Small intestine (tissue), 7 donors: ENCODE measurements at regions not wholly inside any gene's neighbourhood (a gene's known extent, or its start where the extent isn't known, plus 50 kb on each side); places are given as distances from the start of the nearest gene placed in this dataset.

Experiments used
- DNase-seq, 2 donors: peaks; one replicate each; pipeline versions ENCODE4 v3.0.0 to v3.0.0-alpha.2; 2013
- FAIRE-seq: peaks from 2 replicates; lab custom pipeline; 2012; peaks lifted over from hg19 to GRCh38; lab: Jason Lieb, UNC
- H3K27ac ChIP-seq, 3 donors: one replicate each; pipeline ENCODE4 v1.5.1; 2013; ENCODE audit warnings: low read length in 2 of 3, mild to moderate bottlenecking in 2 of 3, control low read depth in 1 of 3, inconsistent platforms in 1 of 3, low read depth in 1 of 3, moderate library complexity in 1 of 3
- H3K27me3 ChIP-seq, 3 donors: one replicate each; pipeline ENCODE4 v1.6.1; 2013; ENCODE audit warnings: low read length in 3 of 3, inconsistent platforms in 1 of 3; ENCODE audit not compliant: control insufficient read depth in 3 of 3, insufficient read depth in 3 of 3
- H3K36me3 ChIP-seq, 3 donors: one replicate each; pipeline ENCODE4 v1.6.1; 2013; ENCODE audit warnings: low read length in 3 of 3, inconsistent platforms in 1 of 3, low read depth in 1 of 3, mild to moderate bottlenecking in 1 of 3, moderate library complexity in 1 of 3; ENCODE audit not compliant: control insufficient read depth in 3 of 3, insufficient read depth in 2 of 3
- H3K4me1 ChIP-seq, 3 donors: one replicate each; pipeline ENCODE4 v1.6.1; 2013; ENCODE audit warnings: low read length in 2 of 3, inconsistent platforms in 1 of 3, low read depth in 1 of 3, mild to moderate bottlenecking in 1 of 3, moderate library complexity in 1 of 3; ENCODE audit not compliant: control insufficient read depth in 3 of 3, insufficient read depth in 2 of 3
- H3K4me3 ChIP-seq, 3 donors: one replicate each; pipeline ENCODE4 v1.5.1; 2013; ENCODE audit warnings: low read length in 3 of 3, control low read depth in 1 of 3, inconsistent platforms in 1 of 3, low read depth in 1 of 3, mild to moderate bottlenecking in 1 of 3, moderate library complexity in 1 of 3
- H3K9me3 ChIP-seq, 2 donors: one replicate each; pipeline ENCODE4 v1.6.1; 2013; ENCODE audit warnings: low read depth in 1 of 2, low read length in 1 of 2; ENCODE audit not compliant: control insufficient read depth in 2 of 2, insufficient read depth in 1 of 2
- WGBS, 3 donors: extraction: QIAGEN DNeasy Blood & Tissue Kit; methylation state at CpG; one replicate each; pipeline ENCODE4 v1.1.7; 2013; 5-methylcytosine and 5-hydroxymethylcytosine counted together
- donor health status: healthy with polysubstance abuse.
- donor health status: control.
- donor health status: control.
- donor health status: Bipolar disorder and iron deficiency.
- donor health status: healthy.

DNA sequence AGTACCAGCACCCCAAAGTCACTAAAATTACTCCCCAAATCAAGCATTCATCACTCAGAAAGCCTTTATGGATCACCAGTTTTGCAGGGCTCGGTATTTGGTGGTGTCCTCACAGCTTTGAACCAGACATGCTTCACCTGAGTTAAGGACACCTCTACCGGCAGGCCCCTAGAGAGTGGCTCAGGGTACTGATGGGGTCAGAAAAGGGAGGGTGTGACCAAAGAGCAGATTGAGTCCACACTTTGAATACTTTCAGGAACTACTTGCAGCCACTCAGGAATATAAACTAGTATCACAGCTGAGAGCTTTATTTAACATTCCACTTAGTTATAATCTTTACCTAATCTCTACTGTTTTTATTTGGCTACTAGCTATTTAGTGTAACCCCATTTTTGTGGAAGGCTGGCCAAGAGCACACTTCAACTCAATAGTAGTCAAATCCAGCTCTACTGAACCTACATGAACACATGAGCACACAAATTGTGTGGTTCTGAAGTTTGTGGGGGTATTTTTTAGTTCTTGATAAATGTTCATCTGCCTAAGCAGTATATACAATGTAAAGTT lies 109.6 kb upstream of the SPRY1 start:
- DNase-seq (no peak), FAIRE-seq (no peak)
- H3K4me3 ChIP-seq: no peak overlapping the region
- 83 to 91% (median 88%) methylated on average over 2 of the region's 2 CpGs for WGBS, 3 donors
- H3K36me3 ChIP-seq: no peaks in the 10 kb centered on the region
- no peak overlapping the region for H3K27ac ChIP-seq
- H3K4me1 ChIP-seq: no peaks in the 10 kb centered on the region
- no peaks in the 10 kb centered on the region for H3K27me3 ChIP-seq
- H3K9me3 ChIP-seq: peaks cover 0 to 10% of the 10 kb centered on the region in 2 donors

GRCh38 chr4:123288309-123289025 lies 108.1 kb upstream of the SPRY1 start:
- H3K27ac ChIP-seq: no peak overlapping the region
- H3K27me3 ChIP-seq: no peaks in the 10 kb centered on the region
- peaks cover 0 to 22% of the 10 kb centered on the region in 2 donors for H3K9me3 ChIP-seq
- no peak for DNase-seq
- H3K4me1 ChIP-seq: no peaks in the 10 kb centered on the region
- peaks cover 0 to 4% (median 0%) of the 10 kb centered on the region in 3 donors for H3K36me3 ChIP-seq
- WGBS, 3 donors: 73 to 80% (median 75%) methylated on average over 3 of the region's 3 CpGs
- no peak overlapping the region for H3K4me3 ChIP-seq
- FAIRE-seq: no peak

DNA sequence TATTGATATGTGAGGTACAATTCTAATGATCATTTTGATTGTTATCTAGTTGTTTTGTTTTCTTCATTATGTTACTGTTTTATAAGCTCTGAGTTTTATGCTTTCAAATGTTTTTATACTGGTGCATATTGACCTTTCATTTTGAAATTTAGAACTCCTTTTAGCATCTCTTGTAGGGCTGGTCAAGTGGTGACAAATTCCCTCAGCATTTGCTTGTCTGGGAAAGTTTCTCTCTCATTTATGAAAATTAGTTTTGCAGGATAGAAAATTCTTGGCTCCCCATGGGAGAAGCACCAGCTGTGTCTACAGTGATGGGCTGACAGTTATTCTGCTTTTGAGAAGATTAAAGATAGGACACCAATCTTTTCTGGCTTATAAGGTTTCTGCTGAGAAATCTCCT lies 105.3 kb upstream of the SPRY1 start:
- DNase-seq (no peak), FAIRE-seq (no peak)
- Histone ChIP-seq H3K9me3 (peaks cover 0 to 24% of the 10 kb centered on the region in 2 donors), H3K36me3 (peaks cover 0 to 7% (median 0%) of the 10 kb centered on the region in 3 donors), H3K27ac (no peak overlapping the region), H3K4me1 (no peaks in the 10 kb centered on the region), H3K4me3 (no peak overlapping the region), H3K27me3 (no peaks in the 10 kb centered on the region)

GRCh38 chr4:123297836-123298235 lies 98.8 kb upstream of the SPRY1 start:
- no peaks in the 10 kb centered on the region for H3K4me1 ChIP-seq
- no peak overlapping the region for H3K27ac ChIP-seq
- peaks cover 0 to 5% (median 0%) of the 10 kb centered on the region in 3 donors for H3K36me3 ChIP-seq
- 89 to 97% (median 90%) methylated on average over 2 of the region's 2 CpGs for WGBS, 3 donors
- no peaks in the 10 kb centered on the region for H3K27me3 ChIP-seq
- H3K9me3 ChIP-seq: peaks cover 0 to 9% of the 10 kb centered on the region in 2 donors
- FAIRE-seq (no peak), DNase-seq (no peak)
- H3K4me3 ChIP-seq: no peak overlapping the region

- no peak for DNase-seq
- Histone ChIP-seq H3K9me3 (peaks cover 0 to 5% of the 10 kb centered on the region in 2 donors), H3K27me3 (no peaks in the 10 kb centered on the region), H3K4me3 (no peak overlapping the region), H3K36me3 (peaks cover 0 to 3% (median 0%) of the 10 kb centered on the region in 3 donors), H3K4me1 (no peaks in the 10 kb centered on the region), H3K27ac (no peak overlapping the region)
- 97 to 99% (median 98%) methylated on average over 6 of the region's 6 CpGs for WGBS, 3 donors
- FAIRE-seq: no peak
Measured at GRCh38 chr4:123298261-123298660, 98.3 kb upstream of the SPRY1 start.

GRCh38 chr4:123298801-123299200 lies 97.8 kb upstream of the SPRY1 start:
- 68 to 86% (median 75%) methylated on average over 2 of the region's 2 CpGs for WGBS, 3 donors
- H3K27ac ChIP-seq: no peak overlapping the region
- no peaks in the 10 kb centered on the region for H3K4me1 ChIP-seq
- FAIRE-seq (no peak), DNase-seq (no peak)
- no peaks in the 10 kb centered on the region for H3K27me3 ChIP-seq
- peaks cover 0 to 3% (median 0%) of the 10 kb centered on the region in 3 donors for H3K36me3 ChIP-seq
- H3K9me3 ChIP-seq: no peaks in the 10 kb centered on the region
- no peak overlapping the region for H3K4me3 ChIP-seq

DNA sequence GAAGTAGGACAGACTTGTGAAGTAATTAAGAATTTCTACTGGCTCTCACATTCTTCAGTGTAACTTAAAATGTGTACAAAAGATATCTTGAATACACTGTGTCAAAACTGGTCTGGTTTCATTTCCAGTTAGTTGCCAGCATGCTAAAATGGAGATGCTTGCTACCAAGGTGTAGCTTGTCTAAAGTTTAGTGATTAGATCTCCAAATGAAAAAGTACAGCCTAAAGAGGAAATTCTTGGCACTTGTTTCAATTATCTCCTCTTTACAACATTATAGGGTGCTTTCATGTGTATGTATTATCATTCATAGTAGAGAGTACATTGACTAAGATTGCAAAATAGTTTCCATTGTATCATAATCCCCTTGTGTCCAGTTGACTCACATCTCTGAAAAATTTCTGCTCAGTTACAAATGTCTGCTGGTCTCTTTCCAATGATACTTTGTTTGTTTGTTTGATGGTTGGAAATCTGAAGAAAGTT lies 97.3 kb upstream of the SPRY1 start:
- FAIRE-seq (no peak), DNase-seq (no peak)
- no peak overlapping the region for H3K4me3 ChIP-seq
- no peaks in the 10 kb centered on the region for H3K4me1 ChIP-seq
- no peak overlapping the region for H3K27ac ChIP-seq
- no peaks in the 10 kb centered on the region for H3K9me3 ChIP-seq
- no peaks in the 10 kb centered on the region for H3K36me3 ChIP-seq
- no peaks in the 10 kb centered on the region for H3K27me3 ChIP-seq

- 77 to 84% (median 83%) methylated on average over 4 of the region's 4 CpGs for WGBS, 3 donors
Measured at GRCh38 chr4:123300222-123301039, 96.2 kb upstream of the SPRY1 start.

More at GRCh38 chr4:123300222-123301039, 96.2 kb upstream of the SPRY1 start:
- Histone ChIP-seq H3K4me3 (no peak overlapping the region), H3K9me3 (no peaks in the 10 kb centered on the region), H3K36me3 (no peaks in the 10 kb centered on the region), H3K27me3 (no peaks in the 10 kb centered on the region), H3K4me1 (no peaks in the 10 kb centered on the region), H3K27ac (no peak overlapping the region)
- DNase-seq (no peak), FAIRE-seq (no peak)
